Bronchial epithelial cell (primary cell): ENCODE measurements at regions not wholly inside any gene's neighbourhood (a gene's known extent, or its start where the extent isn't known, plus 50 kb on each side); places are given as distances from the start of the nearest gene placed in this dataset.

ENCODE experiments used
- DNase-seq: peaks from one replicate; pipeline ENCODE4 v3.0.0-alpha.2; 2010; ENCODE audit warnings: low read depth
- FAIRE-seq: peaks from 2 replicates; lab custom pipeline; 2011; peaks lifted over from hg19 to GRCh38; lab: Jason Lieb, UNC
- H3K27me3 ChIP-seq: 2 replicates; pipeline ENCODE4 v1.5.1; 2011; ENCODE audit warnings: low read length; ENCODE audit not compliant: control insufficient read depth, insufficient read depth
- H3K36me3 ChIP-seq: 2 replicates; pipeline ENCODE4 v1.5.1; 2011; ENCODE audit warnings: low read length; ENCODE audit not compliant: control insufficient read depth, insufficient read depth
- H3K4me3 ChIP-seq: 2 replicates; pipeline ENCODE4 v1.5.1; 2011; ENCODE audit warnings: mild to moderate bottlenecking, low read depth, low read length, control low read depth
- TF ChIP-seq, protein P1 (sequence below): IDR thresholded peaks from 2 replicates; pipeline ENCODE4 v1.5.1; 2011; ENCODE audit warnings: mild to moderate bottlenecking, moderate library complexity, low read length, control low read depth, inconsistent platforms; ENCODE audit not compliant: insufficient read depth, severe bottlenecking

- FAIRE-seq, result no peak
- TF ChIP-seq, protein P1, sequence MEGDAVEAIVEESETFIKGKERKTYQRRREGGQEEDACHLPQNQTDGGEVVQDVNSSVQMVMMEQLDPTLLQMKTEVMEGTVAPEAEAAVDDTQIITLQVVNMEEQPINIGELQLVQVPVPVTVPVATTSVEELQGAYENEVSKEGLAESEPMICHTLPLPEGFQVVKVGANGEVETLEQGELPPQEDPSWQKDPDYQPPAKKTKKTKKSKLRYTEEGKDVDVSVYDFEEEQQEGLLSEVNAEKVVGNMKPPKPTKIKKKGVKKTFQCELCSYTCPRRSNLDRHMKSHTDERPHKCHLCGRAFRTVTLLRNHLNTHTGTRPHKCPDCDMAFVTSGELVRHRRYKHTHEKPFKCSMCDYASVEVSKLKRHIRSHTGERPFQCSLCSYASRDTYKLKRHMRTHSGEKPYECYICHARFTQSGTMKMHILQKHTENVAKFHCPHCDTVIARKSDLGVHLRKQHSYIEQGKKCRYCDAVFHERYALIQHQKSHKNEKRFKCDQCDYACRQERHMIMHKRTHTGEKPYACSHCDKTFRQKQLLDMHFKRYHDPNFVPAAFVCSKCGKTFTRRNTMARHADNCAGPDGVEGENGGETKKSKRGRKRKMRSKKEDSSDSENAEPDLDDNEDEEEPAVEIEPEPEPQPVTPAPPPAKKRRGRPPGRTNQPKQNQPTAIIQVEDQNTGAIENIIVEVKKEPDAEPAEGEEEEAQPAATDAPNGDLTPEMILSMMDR, result no peak
- H3K36me3 ChIP-seq, result no peaks in the 10 kb centered on the region
- no peaks in the 10 kb centered on the region for H3K27me3 ChIP-seq
- H3K4me3 ChIP-seq, result no peak overlapping the region
- no peak for DNase-seq
Measured at GRCh38 chr9:115867326-115867725, 286.3 kb upstream of the PAPPA start.

DNA sequence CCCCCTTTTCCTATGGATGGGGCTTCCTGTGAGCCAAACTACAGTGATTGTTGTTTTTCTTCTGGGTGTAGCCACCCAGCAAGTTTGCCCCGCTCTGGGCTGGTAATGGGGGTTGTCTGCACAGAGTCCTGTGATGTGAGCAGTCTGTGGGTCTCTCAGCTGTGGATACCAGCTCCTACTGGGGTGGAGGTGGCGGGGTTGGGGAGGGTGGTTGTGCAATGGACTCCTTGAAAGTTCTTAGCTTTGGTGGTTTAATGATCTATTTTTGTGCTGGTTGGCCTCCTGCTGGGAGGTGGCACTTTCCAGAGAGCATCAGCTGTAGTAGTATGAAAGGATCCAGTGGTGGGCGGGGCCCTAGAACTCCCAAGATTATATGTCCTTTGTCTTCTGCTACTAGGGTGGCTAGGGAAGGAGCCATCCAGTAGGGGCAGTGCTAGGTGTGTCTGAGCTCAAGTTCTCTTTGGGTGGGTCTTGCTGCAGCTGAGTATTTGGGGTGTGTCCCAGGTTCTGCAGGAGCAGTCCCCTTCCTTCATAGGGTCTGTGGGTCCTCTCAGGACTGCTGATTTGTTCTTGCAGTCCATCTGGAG lies 275.6 kb upstream of the PAPPA start:
- TF ChIP-seq, protein P1, result no peak
- Histone ChIP-seq H3K27me3 (no peaks in the 10 kb centered on the region), H3K36me3 (no peaks in the 10 kb centered on the region), H3K4me3 (no peak overlapping the region)
- DNase-seq (no peak), FAIRE-seq (no peak)

DNA sequence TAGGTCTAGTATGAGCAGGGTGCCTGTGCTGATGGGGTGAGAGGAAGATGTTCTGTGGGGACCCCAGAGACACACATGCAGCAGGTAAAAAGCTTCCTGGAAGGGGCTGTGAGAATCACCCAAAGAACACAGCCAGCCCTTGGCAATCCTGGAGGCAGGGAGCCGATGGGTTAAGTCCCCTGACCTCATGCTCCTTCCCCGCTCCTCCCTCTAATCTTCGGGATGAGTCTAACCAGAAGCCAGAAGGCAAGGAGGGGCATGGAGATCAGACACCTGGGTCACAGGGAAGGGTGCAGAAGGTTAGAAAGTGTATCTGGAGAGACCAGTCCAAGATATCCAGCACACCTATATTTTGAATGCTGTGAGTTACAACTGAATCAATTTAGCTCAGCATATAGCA lies 274.1 kb upstream of the PAPPA start:
- no peak for FAIRE-seq
- TF ChIP-seq, protein P1, result no peak

DNA sequence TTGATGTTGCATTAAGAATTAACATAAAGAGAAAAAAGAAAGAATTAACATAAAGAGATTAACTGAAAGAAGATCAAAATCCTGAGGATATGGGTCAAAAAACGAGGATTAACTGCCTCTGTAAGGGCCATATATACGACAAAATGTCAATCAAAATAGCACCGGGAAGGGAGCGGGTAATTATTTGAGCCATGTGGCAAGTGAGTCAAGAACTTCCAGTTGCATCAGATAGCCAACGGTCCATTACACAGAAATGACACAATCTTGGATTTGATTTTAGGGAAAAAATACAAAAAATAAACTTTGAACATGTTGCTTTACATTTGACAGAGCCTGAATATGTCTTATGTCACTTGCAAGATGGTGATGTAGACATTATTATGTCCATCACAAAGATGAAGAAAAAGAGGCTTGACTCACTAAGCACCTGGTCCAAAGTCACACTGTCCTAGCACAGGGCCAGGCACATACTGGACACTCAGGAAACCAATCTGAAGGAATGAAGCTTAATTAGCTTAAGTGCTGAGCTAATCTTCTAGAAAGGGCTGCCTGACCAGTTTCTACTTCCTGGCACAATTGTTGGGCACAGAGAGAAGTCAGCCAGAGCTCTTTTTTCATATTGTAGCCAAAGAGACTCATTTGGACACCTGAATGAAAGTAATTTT lies 273.2 kb upstream of the PAPPA start:
- TF ChIP-seq, protein P1, result no peak
- FAIRE-seq (no peak), DNase-seq (no peak)
- Histone ChIP-seq H3K4me3 (no peak overlapping the region), H3K27me3 (no peaks in the 10 kb centered on the region), H3K36me3 (no peaks in the 10 kb centered on the region)

More for the DNA sequence above, 274.1 kb upstream of the PAPPA start:
- Histone ChIP-seq H3K27me3 (no peaks in the 10 kb centered on the region), H3K4me3 (no peak overlapping the region), H3K36me3 (no peaks in the 10 kb centered on the region)
- DNase-seq, result no peak

- DNase-seq (no peak), FAIRE-seq (no peak)
- no peak overlapping the region for H3K4me3 ChIP-seq
- no peaks in the 10 kb centered on the region for H3K36me3 ChIP-seq
- TF ChIP-seq, protein P1, result no peak
- H3K27me3 ChIP-seq, result no peaks in the 10 kb centered on the region
Measured at GRCh38 chr9:115882911-115883310, 270.7 kb upstream of the PAPPA start.
